GM23338 (cell line): ENCODE measurements at regions not wholly inside any gene's neighbourhood (a gene's known extent, or its start where the extent isn't known, plus 50 kb on each side); places are given as distances from the start of the nearest gene placed in this dataset.

Source experiments
- ATAC-seq: fragments of 200-7000 bp; cut with Tn5 transposase; 3 replicates; pipeline ENCODE4 v1.9.1; 2020
- DNase-seq: peaks from one replicate; pipeline ENCODE4 v3.0.0-alpha.2; 2015; ENCODE audit warnings: low spot score
- H2AFZ ChIP-seq: fragments of 200-600 bp; sonication (generic); 2 replicates; pipeline ENCODE4 v1.8.0; 2016; ENCODE audit warnings: antibody characterized with exemption, mild to moderate bottlenecking, moderate library complexity
- H3F3A ChIP-seq: fragments of 200-600 bp; sonication (generic); replicated peaks from 2 replicates; pipeline ENCODE4 v1.8.0; 2017; ENCODE audit warnings: antibody characterized with exemption, mixed run types, low read depth
- H3K27ac ChIP-seq: fragments of 200-600 bp; sonication (generic); 2 replicates; pipeline ENCODE4 v1.6.1; 2016; ENCODE audit warnings: low read depth
- H3K27me3 ChIP-seq: fragments of 200-600 bp; sonication (generic); 2 replicates; pipeline ENCODE4 v1.8.0; 2016; ENCODE audit warnings: mild to moderate bottlenecking, mixed run types, moderate library complexity; ENCODE audit not compliant: insufficient read depth
- H3K36me3 ChIP-seq: fragments of 200-600 bp; sonication (generic); 2 replicates; pipeline ENCODE4 v1.8.0; 2016; ENCODE audit warnings: mild to moderate bottlenecking; ENCODE audit not compliant: insufficient read depth
- H3K4me1 ChIP-seq: fragments of 200-600 bp; sonication (generic); 2 replicates; pipeline ENCODE4 v1.8.0; 2016; ENCODE audit warnings: mild to moderate bottlenecking, moderate library complexity; ENCODE audit not compliant: insufficient read depth
- H3K4me2 ChIP-seq: fragments of 200-600 bp; sonication (generic); 2 replicates; pipeline ENCODE4 v1.7.1; 2017; ENCODE audit warnings: mixed run types
- H3K4me3 ChIP-seq: fragments of 200-600 bp; sonication (generic); 2 replicates; pipeline ENCODE4 v1.6.1; 2016; ENCODE audit warnings: mixed run types
- H3K79me2 ChIP-seq: fragments of 200-600 bp; sonication (generic); replicated peaks from 2 replicates; pipeline ENCODE4 v1.8.0; 2017; ENCODE audit warnings: mild to moderate bottlenecking; ENCODE audit not compliant: insufficient read depth
- H3K9me2 ChIP-seq: fragments of 200-600 bp; sonication (generic); 2 replicates; pipeline ENCODE4 v1.8.0; 2017; ENCODE audit not compliant: insufficient read depth
- H4K20me1 ChIP-seq: fragments of 200-600 bp; sonication (generic); replicated peaks from 2 replicates; pipeline ENCODE4 v1.8.0; 2017; ENCODE audit warnings: mild to moderate bottlenecking; ENCODE audit not compliant: insufficient read depth
- H3K27ac Mint-ChIP-seq: 2 replicates; pipeline ENCODE4 v1.8.0; 2020; ENCODE audit warnings: inconsistent platforms, mild to moderate bottlenecking, moderate library complexity, mixed read lengths
- H3K27me3 Mint-ChIP-seq: 3 replicates; pipeline ENCODE4 v1.8.0; 2022; ENCODE audit warnings: low read depth, mild to moderate bottlenecking, moderate library complexity, mixed read lengths, inconsistent platforms; ENCODE audit not compliant: insufficient read depth, poor library complexity
- H3K36me3 Mint-ChIP-seq: 3 replicates; pipeline ENCODE4 v1.8.0; 2021; ENCODE audit warnings: low read depth, mild to moderate bottlenecking, inconsistent platforms, moderate library complexity, mixed read lengths
- H3K4me1 Mint-ChIP-seq: 3 replicates; pipeline ENCODE4 v1.8.0; 2020; ENCODE audit warnings: mild to moderate bottlenecking, inconsistent platforms, mixed read lengths
- H3K4me3 Mint-ChIP-seq: 3 replicates; pipeline ENCODE4 v1.8.0; 2021; ENCODE audit warnings: moderate library complexity, mild to moderate bottlenecking, inconsistent platforms, mixed read lengths
- H3K9me3 Mint-ChIP-seq: 3 replicates; pipeline ENCODE4 v1.8.0; 2020; ENCODE audit warnings: moderate library complexity, mild to moderate bottlenecking, inconsistent platforms, mixed read lengths
- CREB1 ChIP-seq: fragments of 250-450 bp; sonication (Bioruptor Pico); IDR thresholded peaks from 2 replicates; pipeline ENCODE4 v1.5.0; 2020; ENCODE audit warnings: low read depth, mild to moderate bottlenecking, moderate library complexity
- CTCF ChIP-seq, 2 experiments: fragments of 200-600 bp in 1 of 2; sonication (generic) in 1 of 2; conservative IDR thresholded peaks; 2 replicates each; pipeline versions ENCODE4 v1.5.1 to v1.6.1; 2016 to 2017; ENCODE audit warnings: antibody characterized with exemption in 2 of 2, low read depth in 2 of 2, mild to moderate bottlenecking in 2 of 2, moderate library complexity in 1 of 2
- ETS1 ChIP-seq: IDR thresholded peaks from 2 replicates; pipeline ENCODE4 v1.6.1; 2016; ENCODE audit warnings: antibody characterized with exemption
- EZH2phosphoT487 ChIP-seq: fragments of 200-600 bp; sonication (generic); IDR thresholded peaks from one replicate; pipeline ENCODE4 v1.8.1; 2018; ENCODE audit warnings: antibody characterized with exemption; ENCODE audit not compliant: unreplicated experiment
- NANOG ChIP-seq: IDR thresholded peaks from 2 replicates; pipeline ENCODE4 v1.6.1; 2016; ENCODE audit warnings: antibody characterized with exemption, borderline replicate concordance
- REST ChIP-seq: IDR thresholded peaks from one replicate; pipeline ENCODE4 v1.6.1; 2018; ENCODE audit warnings: antibody characterized with exemption; ENCODE audit not compliant: unreplicated experiment
- STAT1 ChIP-seq: IDR thresholded peaks from one replicate; pipeline ENCODE4 v1.6.1; 2016; ENCODE audit warnings: antibody characterized with exemption; ENCODE audit not compliant: unreplicated experiment
- ZNF114 ChIP-seq: fragments of 250-450 bp; sonication (Bioruptor Pico); IDR thresholded peaks from 2 replicates; pipeline ENCODE4 v1.5.0; 2020; ENCODE audit warnings: mild to moderate bottlenecking, moderate library complexity
- ZNF331 ChIP-seq: fragments of 250-450 bp; sonication (Bioruptor Pico); IDR thresholded peaks from 2 replicates; pipeline ENCODE4 v1.5.0; 2020; ENCODE audit warnings: low read depth, mild to moderate bottlenecking, moderate library complexity
- ZNF462 ChIP-seq: fragments of 250-450 bp; sonication (Bioruptor Pico); IDR thresholded peaks from 2 replicates; pipeline ENCODE4 v1.5.0; 2020; ENCODE audit warnings: mild to moderate bottlenecking, moderate library complexity

GRCh38 chr12:92000597-92000996 lies 145.0 kb downstream of the BTG1 start:
- Histone ChIP-seq H4K20me1 (no peaks in the 10 kb centered on the region), H3K27me3 (no peaks in the 10 kb centered on the region), H3K4me2 (no peak overlapping the region), H3K9me2 (no peaks in the 10 kb centered on the region), H3K36me3 (no peaks in the 10 kb centered on the region), H3K79me2 (no peaks in the 10 kb centered on the region), H3K4me3 (no peak overlapping the region), H3K27ac (no peak overlapping the region), H3K4me1 (no peaks in the 10 kb centered on the region), H3F3A (no peaks in the 10 kb centered on the region), H2AFZ (no peak overlapping the region)
- no peaks in the 10 kb centered on the region for H3K4me1 Mint-ChIP-seq
- H3K4me3 Mint-ChIP-seq, result no peak overlapping the region
- H3K27me3 Mint-ChIP-seq, result no peaks in the 10 kb centered on the region
- ATAC-seq (no peak), DNase-seq (no peak)
- no peak overlapping the region for H3K27ac Mint-ChIP-seq
- no peaks in the 10 kb centered on the region; the same call in 2 of the 3 replicates for H3K9me3 Mint-ChIP-seq
- H3K36me3 Mint-ChIP-seq, result no peaks in the 10 kb centered on the region; the same call in 2 of the 3 replicates
- TF ChIP-seq NANOG (no peak), EZH2phosphoT487 (no peak), CTCF (conservative IDR thresholded peaks at IDR 0.05; ENCODE audit: low read depth in 2 of 2) (no peak), CREB1 (CRISPR knock-in tag) (no peak), ZNF462 (CRISPR knock-in tag) (no peak), ETS1 (no peak), ZNF114 (CRISPR knock-in tag) (no peak), STAT1 (no peak), REST (no peak), ZNF331 (CRISPR knock-in tag) (no peak)
